ENCODE measurements at regions not wholly inside any gene's neighbourhood (a gene's known extent, or its start where the extent isn't known, plus 50 kb on each side); places are given as distances from the start of the nearest gene placed in this dataset.

DNA sequence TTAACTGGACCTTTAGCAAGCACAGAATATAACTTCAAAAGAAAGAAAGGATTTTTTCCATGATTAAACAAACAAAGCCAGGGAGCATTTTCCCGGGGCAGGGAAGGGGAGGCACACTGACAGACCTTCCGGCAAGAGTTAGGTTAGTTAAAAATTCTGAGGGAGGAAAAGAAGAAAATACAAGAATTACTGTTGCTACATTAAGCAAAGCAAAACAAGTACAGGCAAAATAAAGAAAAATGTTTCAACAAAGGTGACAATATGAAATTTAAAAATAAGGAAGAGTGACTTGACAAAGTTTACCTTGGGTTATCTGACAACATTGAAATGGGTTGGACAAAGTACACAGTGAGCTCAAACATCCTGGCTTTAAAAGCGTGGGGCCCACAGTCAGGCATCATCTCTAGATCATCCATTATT lies 51.5 kb downstream of the KLF12 start:
- TF ChIP-seq POLR2AphosphoS5 (IDR thresholded peaks at IDR 0.05; ENCODE audit: low read depth, low read length) (no peak), REST (IDR thresholded peaks at IDR 0.05; ENCODE audit: insufficient read depth in 1 of 2, low read depth in 2 of 2, low read length in 2 of 2) (no peak)

Measured in PFSK-1 (cell line).